GM18867 (cell line): ENCODE measurements at regions not wholly inside any gene's neighbourhood (a gene's known extent, or its start where the extent isn't known, plus 50 kb on each side); places are given as distances from the start of the nearest gene placed in this dataset.
"Not testable (repeated sequence)": the region's sequence is repeated elsewhere in the genome, so short reads cannot be mapped to it uniquely, and the experiment has no call there.

ENCODE experiments used
- ATAC-seq: cut with Tn5 transposase; IDR thresholded peaks from one replicate; pipeline ENCODE4 v1.9.1; 2021; ENCODE audit warnings: mild to moderate bottlenecking, moderate library complexity; ENCODE audit not compliant: unreplicated experiment

- ATAC-seq, result no peak
These were observed 153.7 kb downstream of the IL20RB start for GRCh38 chr3:137111497-137111896.

GRCh38 chr3:137116619-137117018 is 158.8 kb downstream of the IL20RB start:
- ATAC-seq, result no peak

- peak; percentile 90 for ATAC-seq
These were observed 164.0 kb downstream of the IL20RB start for GRCh38 chr3:137121704-137122314.

GRCh38 chr3:137131081-137131480 is 173.3 kb downstream of the IL20RB start:
- no peak for ATAC-seq

GRCh38 chr3:137134431-137134830 is 176.6 kb downstream of the IL20RB start:
- no peak for ATAC-seq

- ATAC-seq, result no peak
These were observed 190.6 kb downstream of the IL20RB start for GRCh38 chr3:137148406-137148805.

- no peak for ATAC-seq
These were observed 191.1 kb downstream of the IL20RB start for GRCh38 chr3:137148917-137149316.

- ATAC-seq, result no peak
These were observed 193.0 kb downstream of the IL20RB start for GRCh38 chr3:137150825-137151224.

- not testable (repeated sequence) for ATAC-seq
These were observed 195.3 kb downstream of the IL20RB start for GRCh38 chr3:137153046-137153445.

- ATAC-seq, result no peak
These were observed 205.6 kb downstream of the IL20RB start for GRCh38 chr3:137163241-137163871.

- ATAC-seq, result no peak
These were observed 206.2 kb downstream of the IL20RB start for GRCh38 chr3:137163958-137164357.

GRCh38 chr3:137165117-137165806 is 207.5 kb downstream of the IL20RB start:
- ATAC-seq, result no peak

GRCh38 chr3:137171834-137172603 is 214.2 kb downstream of the IL20RB start:
- peak; percentile 69 for ATAC-seq

GRCh38 chr3:137172728-137173127 is 214.9 kb downstream of the IL20RB start:
- ATAC-seq, result no peak

- no peak for ATAC-seq
These were observed 216.7 kb downstream of the IL20RB start for GRCh38 chr3:137174514-137174913.

GRCh38 chr3:137180220-137180619 is 222.4 kb downstream of the IL20RB start:
- ATAC-seq, result no peak

- no peak for ATAC-seq
These were observed 233.5 kb downstream of the IL20RB start for GRCh38 chr3:137191133-137191923.

- no peak for ATAC-seq
These were observed 234.2 kb downstream of the IL20RB start for GRCh38 chr3:137191951-137192350.

- ATAC-seq, result no peak
These were observed 236.5 kb downstream of the IL20RB start for GRCh38 chr3:137194301-137194700.

- ATAC-seq, result not testable (repeated sequence)
These were observed 240.6 kb downstream of the IL20RB start for GRCh38 chr3:137198374-137198773.

GRCh38 chr3:137199678-137200077 is 241.9 kb downstream of the IL20RB start:
- no peak for ATAC-seq
